IMR-90 (cell line): ENCODE measurements at regions not wholly inside any gene's neighbourhood (a gene's known extent, or its start where the extent isn't known, plus 50 kb on each side); places are given as distances from the start of the nearest gene placed in this dataset.

ENCODE experiments used
- ATAC-seq: fragments of 200-7000 bp; cut with Tn5 transposase; 2 replicates; pipeline ENCODE4 v1.9.1; 2020; ENCODE audit warnings: low read depth, mild to moderate bottlenecking, moderate library complexity
- BruUV-seq: library from RNA; stranded (reverse); fragments of 400-500 nt; replicated peaks from 2 replicates; lab custom pipeline; 2021; lab: Mats Ljungman, UMichigan
- CTCF ChIA-PET: fragments of 300-600 bp; formaldehyde crosslinking; extraction: SDS; loops from one replicate; lab custom pipeline; 2021; ENCODE audit warnings: antibody characterized with exemption; lab: Yijun Ruan, JAX
- POLR2A ChIA-PET: fragments of 300-600 bp; sonication (Branson Sonifier 250); formaldehyde crosslinking; loops from one replicate; lab custom pipeline; 2022; ENCODE audit warnings: antibody characterized with exemption; ENCODE audit not compliant: unreplicated experiment; lab: Charles Lee
- DNase-seq: peaks from one replicate; pipeline ENCODE4 v3.0.0; 2013
- H2AFZ ChIP-seq: replicated peaks from 2 replicates; pipeline ENCODE3; 2013; ENCODE audit warnings: low read length, mild to moderate bottlenecking; ENCODE audit not compliant: poor library complexity
- H2AK5ac ChIP-seq: 2 replicates; pipeline ENCODE4 v1.6.1; 2013; ENCODE audit warnings: low read depth, low read length, inconsistent platforms
- H2AK9ac ChIP-seq: replicated peaks from 2 replicates; pipeline ENCODE3; 2013; ENCODE audit warnings: mild to moderate bottlenecking, low read depth, low read length, moderate library complexity; ENCODE audit not compliant: poor library complexity
- H2BK120ac ChIP-seq: 2 replicates; pipeline ENCODE4 v1.6.1; 2013; ENCODE audit warnings: low read depth, low read length, inconsistent platforms
- H2BK15ac ChIP-seq: 3 replicates; pipeline ENCODE4 v1.6.1; 2013; ENCODE audit warnings: low read depth, low read length, inconsistent platforms
- H2BK20ac ChIP-seq: 2 replicates; pipeline ENCODE4 v1.6.1; 2013; ENCODE audit warnings: low read depth, mild to moderate bottlenecking, inconsistent platforms, low read length, moderate library complexity
- H2BK5ac ChIP-seq: 2 replicates; pipeline ENCODE4 v1.6.1; 2013; ENCODE audit warnings: mild to moderate bottlenecking, low read depth, low read length, inconsistent platforms; ENCODE audit not compliant: poor library complexity, severe bottlenecking
- H3K14ac ChIP-seq: replicated peaks from 2 replicates; pipeline ENCODE4 v1.6.1; 2013; ENCODE audit warnings: low read depth, low read length, inconsistent platforms
- H3K18ac ChIP-seq: 2 replicates; pipeline ENCODE4 v1.6.1; 2013; ENCODE audit warnings: low read depth, low read length, control low read depth
- H3K23ac ChIP-seq: 2 replicates; pipeline ENCODE4 v1.6.1; 2013; ENCODE audit warnings: low read depth, low read length, inconsistent platforms
- H3K27ac ChIP-seq: 2 replicates; pipeline ENCODE4 v1.5.1; 2013; ENCODE audit warnings: mild to moderate bottlenecking, control low read depth, low read length; ENCODE audit not compliant: insufficient read depth
- H3K27me3 ChIP-seq: 2 replicates; pipeline ENCODE4 v1.6.1; 2013; ENCODE audit warnings: low read length; ENCODE audit not compliant: control insufficient read depth, insufficient read depth
- H3K36me3 ChIP-seq: 2 replicates; pipeline ENCODE4 v1.6.1; 2013; ENCODE audit warnings: low read length, mixed read lengths; ENCODE audit not compliant: control insufficient read depth, insufficient read depth
- H3K4ac ChIP-seq: 2 replicates; pipeline ENCODE4 v1.6.1; 2013; ENCODE audit warnings: low read depth, low read length, inconsistent platforms
- H3K4me1 ChIP-seq: 2 replicates; pipeline ENCODE4 v1.6.1; 2013; ENCODE audit warnings: low read length, mixed read lengths; ENCODE audit not compliant: control insufficient read depth, insufficient read depth
- H3K4me2 ChIP-seq: 2 replicates; pipeline ENCODE4 v1.6.1; 2013; ENCODE audit warnings: low read depth, mild to moderate bottlenecking, control low read depth, low read length, moderate library complexity
- H3K4me3 ChIP-seq: 2 replicates; pipeline ENCODE4 v1.5.1; 2013; ENCODE audit warnings: low read depth, mild to moderate bottlenecking, control low read depth, low read length, moderate library complexity; ENCODE audit not compliant: insufficient read depth
- H3K56ac ChIP-seq: 2 replicates; pipeline ENCODE4 v1.6.1; 2013; ENCODE audit warnings: low read length, inconsistent platforms; ENCODE audit not compliant: insufficient read depth; ENCODE audit errors: extremely low read depth
- H3K79me1 ChIP-seq, 2 experiments: 2 replicates each; pipeline ENCODE4 v1.6.1; 2013; ENCODE audit warnings: low read length in 2 of 2, inconsistent platforms in 1 of 2, low read depth in 1 of 2
- H3K9ac ChIP-seq: 2 replicates; pipeline ENCODE4 v1.6.1; 2013; ENCODE audit warnings: low read depth, low read length, control low read depth
- H3K9me1 ChIP-seq: 2 replicates; pipeline ENCODE4 v1.6.1; 2013; ENCODE audit warnings: low read length, inconsistent platforms; ENCODE audit not compliant: insufficient read depth
- H3K9me3 ChIP-seq: 2 replicates; pipeline ENCODE4 v1.6.1; 2013; ENCODE audit warnings: low read length; ENCODE audit not compliant: control insufficient read depth, insufficient read depth
- H4K20me1 ChIP-seq: 2 replicates; pipeline ENCODE4 v1.6.1; 2013; ENCODE audit warnings: low read length, inconsistent platforms; ENCODE audit not compliant: insufficient read depth
- H4K5ac ChIP-seq: 2 replicates; pipeline ENCODE4 v1.6.1; 2013; ENCODE audit warnings: mild to moderate bottlenecking, low read depth, low read length, control low read depth
- H4K8ac ChIP-seq, 2 experiments: 2 replicates each; pipeline ENCODE4 v1.6.1; 2013; ENCODE audit warnings: low read depth in 2 of 2, low read length in 2 of 2, control low read depth in 1 of 2, inconsistent platforms in 1 of 2
- H4K91ac ChIP-seq: 2 replicates; pipeline ENCODE4 v1.6.1; 2013; ENCODE audit warnings: low read depth, low read length, inconsistent platforms; ENCODE audit not compliant: insufficient read depth
- BHLHE40 ChIP-seq: fragments of 150-350 bp; IDR thresholded peaks from 2 replicates; pipeline ENCODE4 v1.6.1; 2016; ENCODE audit warnings: mild to moderate bottlenecking, low read depth, low read length
- CHD1 ChIP-seq: IDR thresholded peaks from 2 replicates; pipeline ENCODE4 v1.6.1; 2012; ENCODE audit warnings: low read depth, low read length, improper control_type of control experiment
- ELK1 ChIP-seq: fragments of 150-350 bp; IDR thresholded peaks from 2 replicates; pipeline ENCODE4 v1.6.1; 2016; ENCODE audit warnings: low read depth, mild to moderate bottlenecking, low read length, moderate library complexity, borderline replicate concordance
- MAFK ChIP-seq: IDR thresholded peaks from 2 replicates; pipeline ENCODE4 v1.6.1; 2012; ENCODE audit warnings: low read depth, low read length, improper control_type of control experiment
- MXI1 ChIP-seq: IDR thresholded peaks from 2 replicates; pipeline ENCODE4 v1.6.1; 2012; ENCODE audit warnings: low read depth, mild to moderate bottlenecking, low read length, moderate library complexity, borderline replicate concordance
- NFE2L2 ChIP-seq: fragments of 150-350 bp; IDR thresholded peaks from 2 replicates; pipeline ENCODE4 v1.6.1; 2016; ENCODE audit warnings: low read depth, mild to moderate bottlenecking, low read length
- POLR2A ChIP-seq: IDR thresholded peaks from 2 replicates; pipeline ENCODE4 v1.6.1; 2012; ENCODE audit warnings: mild to moderate bottlenecking, low read depth, low read length
- RCOR1 ChIP-seq: IDR thresholded peaks from 2 replicates; pipeline ENCODE4 v1.6.1; 2012; ENCODE audit warnings: mild to moderate bottlenecking, low read length, improper control_type of control experiment; ENCODE audit not compliant: insufficient replicate concordance
- SMC3 ChIP-seq: fragments of 150-350 bp; IDR thresholded peaks from 2 replicates; pipeline ENCODE4 v1.6.1; 2016; ENCODE audit warnings: low read depth, mild to moderate bottlenecking, antibody characterized with exemption, low read length, moderate library complexity
- WGBS, 2 experiments: methylation state at CpG; one replicate each; pipeline versions ENCODE4 v1.1.5 to v1.1.7; 2013; ENCODE audit warnings: missing lambda C conversion rate in 2 of 2; ENCODE audit not compliant: insufficient read length in 1 of 2; ENCODE audit errors: extremely low coverage in 2 of 2; 5-methylcytosine and 5-hydroxymethylcytosine counted together
- dilution Hi-C: fragments of 300-500 bp; cut with HindIII; formaldehyde crosslinking; loops from one replicate; pipeline ENCODE4 v1.14.3; 2018; ENCODE audit warnings: low sequenced_read_pairs; ENCODE audit not compliant: unreplicated experiment
- in situ Hi-C: fragments of 300-500 bp; cut with MboI; formaldehyde crosslinking; loops from 3 replicates; pipeline ENCODE4 v1.14.3; 2019; ENCODE audit warnings: low sequenced_read_pairs, inconsistent platforms, mixed read lengths
- intact Hi-C: fragments of 100-400 bp; cut with micrococcal nuclease; formaldehyde crosslinking; loops from 2 replicates; pipeline ENCODE4 v1.10.0; 2022
- TF ChIP-seq, protein P1 (sequence below): conservative IDR thresholded peaks from 2 replicates; pipeline ENCODE4 v1.5.1; 2012; ENCODE audit warnings: mild to moderate bottlenecking, low read depth, low read length, improper control_type of control experiment

DNA sequence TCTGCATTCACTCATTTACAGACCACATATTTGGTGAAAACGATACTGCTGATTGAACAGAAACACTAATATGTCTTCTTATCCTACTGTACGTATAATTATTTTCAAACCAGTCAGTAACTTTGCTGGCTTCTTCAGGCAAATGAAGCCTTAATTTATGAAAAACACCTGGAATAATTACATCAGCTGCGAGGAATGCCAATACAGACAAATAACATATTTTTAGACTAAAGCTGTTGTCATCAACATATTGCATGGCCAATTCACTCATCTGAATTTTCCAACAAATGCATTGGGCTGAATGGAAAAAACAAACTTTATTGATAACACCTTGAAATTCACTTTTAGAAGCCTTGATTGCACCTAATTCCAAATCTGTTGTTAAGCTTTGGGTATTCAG, 165.9 kb downstream of the HLX start:
- Histone ChIP-seq H3K79me1 (no peaks in the 10 kb centered on the region), H4K20me1 (no peaks in the 10 kb centered on the region), H3K9me3 (no peaks in the 10 kb centered on the region), H2BK120ac (no peak overlapping the region), H2BK20ac (no peak overlapping the region), H3K9ac (no peak overlapping the region), H3K4me3 (no peak overlapping the region), H3K27me3 (no peaks in the 10 kb centered on the region), H4K5ac (no peak overlapping the region), H3K36me3 (no peaks in the 10 kb centered on the region), H3K23ac (no peak overlapping the region), H3K4ac (no peak overlapping the region), H3K4me2 (no peak overlapping the region), H4K8ac (no peak overlapping the region), H2BK15ac (no peak overlapping the region), H2AFZ (no peak overlapping the region), H2BK5ac (no peak overlapping the region), H3K14ac (no peak overlapping the region), H3K56ac (no peak overlapping the region), H3K4me1 (0 out of 2 replicates have a peak, but pooled peaks cover 2% of the 10 kb centered on the region), H4K91ac (no peak overlapping the region), H2AK9ac (no peak overlapping the region), H3K18ac (no peak overlapping the region), H3K27ac (no peak overlapping the region), H3K9me1 (peaks cover 11% of the 10 kb centered on the region), H2AK5ac (no peak overlapping the region)
- no CpG with 5 or more reads among the region's 3 CpGs for WGBS, 2 experiments
- ATAC-seq (no peak), DNase-seq (no peak)
- in situ Hi-C loops, result no loop called here
- intact Hi-C loops, result loop anchor here (10.0 kb wide), 1 partner anchor 390 kb away; no protein-coding TSS in a partner anchor
- no peak for TF ChIP-seq MXI1
- TF ChIP-seq BHLHE40, result no peak
- TF ChIP-seq RCOR1, result no peak
- no peak for TF ChIP-seq ELK1
- TF ChIP-seq, protein P1, sequence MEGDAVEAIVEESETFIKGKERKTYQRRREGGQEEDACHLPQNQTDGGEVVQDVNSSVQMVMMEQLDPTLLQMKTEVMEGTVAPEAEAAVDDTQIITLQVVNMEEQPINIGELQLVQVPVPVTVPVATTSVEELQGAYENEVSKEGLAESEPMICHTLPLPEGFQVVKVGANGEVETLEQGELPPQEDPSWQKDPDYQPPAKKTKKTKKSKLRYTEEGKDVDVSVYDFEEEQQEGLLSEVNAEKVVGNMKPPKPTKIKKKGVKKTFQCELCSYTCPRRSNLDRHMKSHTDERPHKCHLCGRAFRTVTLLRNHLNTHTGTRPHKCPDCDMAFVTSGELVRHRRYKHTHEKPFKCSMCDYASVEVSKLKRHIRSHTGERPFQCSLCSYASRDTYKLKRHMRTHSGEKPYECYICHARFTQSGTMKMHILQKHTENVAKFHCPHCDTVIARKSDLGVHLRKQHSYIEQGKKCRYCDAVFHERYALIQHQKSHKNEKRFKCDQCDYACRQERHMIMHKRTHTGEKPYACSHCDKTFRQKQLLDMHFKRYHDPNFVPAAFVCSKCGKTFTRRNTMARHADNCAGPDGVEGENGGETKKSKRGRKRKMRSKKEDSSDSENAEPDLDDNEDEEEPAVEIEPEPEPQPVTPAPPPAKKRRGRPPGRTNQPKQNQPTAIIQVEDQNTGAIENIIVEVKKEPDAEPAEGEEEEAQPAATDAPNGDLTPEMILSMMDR, result no peak
- TF ChIP-seq POLR2A, result no peak
- TF ChIP-seq NFE2L2, result no peak
- no peak for TF ChIP-seq SMC3
- TF ChIP-seq CHD1, result no peak
- no peak for TF ChIP-seq MAFK
- no TSS peak for BruUV-seq
- dilution Hi-C loops, result no loop called here
- POLR2A ChIA-PET, result no interaction called here
- CTCF ChIA-PET, result interaction anchor here (0.6 kb wide), 1 partner anchor 387 kb away, joined by 4 read pairs; no protein-coding TSS in a partner anchor
